Ectodermal cell (in vitro differentiated cells): ENCODE measurements at regions not wholly inside any gene's neighbourhood (a gene's known extent, or its start where the extent isn't known, plus 50 kb on each side); places are given as distances from the start of the nearest gene placed in this dataset.

Experiments
- H3K27ac ChIP-seq: 2 replicates; pipeline ENCODE4 v1.7.0; 2013; ENCODE audit warnings: mild to moderate bottlenecking, low read depth, low read length; ENCODE audit not compliant: insufficient read depth, poor library complexity, severe bottlenecking
- H3K27me3 ChIP-seq: 2 replicates; pipeline ENCODE4 v1.7.0; 2013; ENCODE audit warnings: mild to moderate bottlenecking, low read length; ENCODE audit not compliant: insufficient read depth, control insufficient read depth, poor library complexity, severe bottlenecking
- H3K36me3 ChIP-seq: one replicate; pipeline ENCODE4 v1.7.0; 2013; ENCODE audit warnings: low read length; ENCODE audit not compliant: control insufficient read depth, insufficient read depth
- H3K4me1 ChIP-seq: one replicate; pipeline ENCODE4 v1.7.0; 2013; ENCODE audit warnings: low read length; ENCODE audit not compliant: control insufficient read depth, insufficient read depth
- H3K4me3 ChIP-seq: 2 replicates; pipeline ENCODE4 v1.7.0; 2013; ENCODE audit warnings: low read depth, low read length, control low read depth; ENCODE audit not compliant: insufficient read depth
- H3K9me3 ChIP-seq: 2 replicates; pipeline ENCODE4 v1.7.0; 2013; ENCODE audit warnings: mild to moderate bottlenecking, low read length, moderate library complexity; ENCODE audit not compliant: control insufficient read depth
- WGBS, 2 experiments: methylation state at CpG; one replicate each; pipeline ENCODE4 v1.1.7; 2013; ENCODE audit warnings: missing lambda C conversion rate in 2 of 2; 5-methylcytosine and 5-hydroxymethylcytosine counted together

DNA sequence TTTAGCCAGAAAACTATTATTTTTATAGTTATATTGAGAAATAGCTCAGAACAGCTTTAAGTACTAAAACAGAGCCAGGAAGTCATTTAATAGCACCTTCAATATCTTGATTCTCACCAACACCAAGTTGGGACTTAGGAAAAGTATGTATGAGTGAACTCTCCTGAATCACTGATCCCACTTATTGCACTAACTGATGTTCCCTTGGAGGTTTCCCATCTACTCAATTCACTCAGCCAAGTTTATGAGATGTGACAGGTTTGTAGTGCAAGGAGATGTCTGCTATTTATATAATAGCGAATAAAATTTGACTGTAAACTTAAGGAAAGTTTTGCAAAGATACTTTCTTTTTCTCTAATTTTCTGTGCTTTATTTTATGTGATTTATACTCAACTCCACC, 1147.6 kb upstream of the PCDH20 start:
- Histone ChIP-seq H3K4me3 (no peak overlapping the region), H3K4me1 (no peaks in the 10 kb centered on the region), H3K27me3 (no peaks in the 10 kb centered on the region), H3K36me3 (no peaks in the 10 kb centered on the region), H3K27ac (no peak overlapping the region), H3K9me3 (no peaks in the 10 kb centered on the region)
- no CpG with 5 or more reads among the region's 1 CpG for WGBS, 2 experiments

DNA sequence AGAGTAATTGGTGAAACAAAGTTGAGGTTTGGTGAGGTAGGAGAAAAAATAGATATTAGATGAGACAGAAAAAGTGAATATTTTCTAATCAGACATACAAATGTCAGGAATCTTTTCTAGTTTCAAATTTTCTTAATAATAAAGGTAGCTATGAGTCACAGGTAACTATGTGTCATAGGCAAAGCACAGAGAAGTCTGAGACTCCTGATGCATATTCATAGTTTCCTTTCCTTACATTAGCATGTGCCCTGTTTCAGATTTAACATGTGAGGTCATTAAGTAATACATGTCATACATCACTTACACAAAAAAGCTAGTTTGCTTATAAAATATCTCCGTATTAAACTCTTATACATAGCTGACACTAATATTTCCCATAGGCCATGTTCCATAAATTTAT, 1141.3 kb upstream of the PCDH20 start:
- no peaks in the 10 kb centered on the region for H3K4me1 ChIP-seq
- no CpG with 5 or more reads among the region's 1 CpG for WGBS, 2 experiments

DNA sequence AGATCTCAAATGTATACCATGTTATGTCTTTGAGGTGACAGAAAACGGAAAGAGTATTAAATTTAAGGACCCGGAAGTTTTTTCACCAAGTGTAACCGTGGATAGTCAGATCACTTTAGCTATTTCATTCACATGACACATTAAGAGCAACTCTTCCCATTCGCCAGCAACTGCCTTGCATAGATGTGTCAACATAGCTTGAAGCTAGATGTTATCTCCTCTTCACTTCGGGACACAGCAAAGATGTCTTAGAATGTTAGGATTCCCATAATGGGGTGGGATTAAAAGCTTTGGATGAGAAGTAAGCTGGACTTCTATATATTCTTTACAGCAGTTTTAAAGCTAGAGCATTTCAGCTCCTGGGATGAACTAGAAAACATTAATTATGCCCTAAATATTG, 1135.9 kb upstream of the PCDH20 start:
- no peak overlapping the region for H3K27ac ChIP-seq
- no peaks in the 10 kb centered on the region for H3K9me3 ChIP-seq
- no peaks in the 10 kb centered on the region for H3K27me3 ChIP-seq
- 91 to 95% methylated on average over 5 of the region's 5 CpGs for WGBS, 2 experiments
- H3K36me3 ChIP-seq: no peaks in the 10 kb centered on the region
- no peak overlapping the region for H3K4me3 ChIP-seq
- no peaks in the 10 kb centered on the region for H3K4me1 ChIP-seq

More for the DNA sequence above, 1141.3 kb upstream of the PCDH20 start:
- Histone ChIP-seq H3K9me3 (no peaks in the 10 kb centered on the region), H3K27me3 (no peaks in the 10 kb centered on the region), H3K27ac (no peak overlapping the region), H3K4me3 (no peak overlapping the region), H3K36me3 (no peaks in the 10 kb centered on the region)

DNA sequence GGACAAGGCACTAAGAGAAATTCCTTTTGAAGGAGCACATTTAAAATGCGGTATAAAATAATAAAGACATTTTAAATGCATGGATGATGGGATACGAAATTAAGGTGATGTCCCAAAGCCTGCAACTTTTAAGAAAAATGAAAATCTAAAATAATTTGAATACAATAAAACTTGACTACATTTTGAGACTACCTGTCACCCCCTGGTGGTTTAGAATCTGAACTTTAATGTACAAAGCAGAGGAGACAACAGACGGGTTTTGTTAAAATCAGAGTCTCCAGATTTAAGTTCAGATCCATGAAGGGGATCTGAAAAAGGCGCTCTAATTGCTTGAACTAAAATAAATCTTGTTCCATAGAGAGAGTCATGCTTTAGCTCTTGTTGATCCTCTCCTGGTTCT, 1129.3 kb upstream of the PCDH20 start:
- WGBS, 2 experiments: 96 to 98% methylated on average over 2 to 4 of the region's 4 CpGs
- Histone ChIP-seq H3K4me1 (no peaks in the 10 kb centered on the region), H3K27ac (no peak overlapping the region), H3K36me3 (no peaks in the 10 kb centered on the region), H3K27me3 (no peaks in the 10 kb centered on the region), H3K4me3 (no peak overlapping the region), H3K9me3 (no peaks in the 10 kb centered on the region)

DNA sequence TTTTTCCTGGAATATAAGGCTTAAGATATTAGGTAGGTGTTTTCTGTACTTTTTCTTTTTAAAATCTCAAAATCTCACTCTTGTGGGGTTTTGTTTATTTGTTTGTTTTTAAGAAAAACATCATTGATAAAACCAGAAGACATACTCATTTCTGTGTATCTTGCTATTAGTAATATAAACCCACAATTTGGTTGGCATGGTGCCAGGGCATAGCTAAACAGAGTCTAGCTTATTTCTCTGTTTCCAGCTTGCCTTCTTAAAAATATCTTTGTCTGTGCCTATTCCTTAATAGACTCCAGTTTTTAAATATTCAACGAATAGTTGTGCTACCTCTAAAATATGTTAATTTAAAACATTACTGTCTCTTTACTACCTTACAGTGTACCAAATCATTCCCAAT, 1121.9 kb upstream of the PCDH20 start:
- no peak overlapping the region for H3K4me3 ChIP-seq
- H3K9me3 ChIP-seq: no peaks in the 10 kb centered on the region
- no peak overlapping the region for H3K27ac ChIP-seq
- H3K36me3 ChIP-seq: no peaks in the 10 kb centered on the region
- no peaks in the 10 kb centered on the region for H3K4me1 ChIP-seq
- 92% methylated on average over 1 of the region's 1 CpG; no CpG with 5 or more reads in 1 of the 2 experiments for WGBS, 2 experiments
- H3K27me3 ChIP-seq: no peaks in the 10 kb centered on the region

DNA sequence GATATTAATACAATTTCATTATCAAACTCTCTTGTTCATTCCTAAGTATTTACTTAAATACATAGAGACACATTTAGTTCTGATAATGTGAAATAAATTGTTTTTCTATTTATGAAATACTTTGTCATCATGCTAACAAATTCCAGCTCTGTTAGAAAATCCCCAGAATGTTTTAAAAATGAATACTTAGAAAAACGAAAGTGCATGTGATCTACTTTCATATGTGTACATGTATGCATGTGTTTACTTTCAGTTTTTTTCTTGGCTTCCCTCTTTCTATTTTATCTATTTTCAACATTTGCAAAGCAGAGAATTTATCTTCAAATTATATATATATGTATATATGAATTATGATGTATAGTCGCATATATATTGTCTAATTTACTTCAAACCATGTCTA, 1110.0 kb upstream of the PCDH20 start:
- Histone ChIP-seq H3K27ac (no peak overlapping the region), H3K4me3 (no peak overlapping the region), H3K9me3 (no peaks in the 10 kb centered on the region), H3K4me1 (no peaks in the 10 kb centered on the region), H3K27me3 (no peaks in the 10 kb centered on the region), H3K36me3 (no peaks in the 10 kb centered on the region)
- WGBS, 2 experiments: no CpG with 5 or more reads among the region's 2 CpGs

DNA sequence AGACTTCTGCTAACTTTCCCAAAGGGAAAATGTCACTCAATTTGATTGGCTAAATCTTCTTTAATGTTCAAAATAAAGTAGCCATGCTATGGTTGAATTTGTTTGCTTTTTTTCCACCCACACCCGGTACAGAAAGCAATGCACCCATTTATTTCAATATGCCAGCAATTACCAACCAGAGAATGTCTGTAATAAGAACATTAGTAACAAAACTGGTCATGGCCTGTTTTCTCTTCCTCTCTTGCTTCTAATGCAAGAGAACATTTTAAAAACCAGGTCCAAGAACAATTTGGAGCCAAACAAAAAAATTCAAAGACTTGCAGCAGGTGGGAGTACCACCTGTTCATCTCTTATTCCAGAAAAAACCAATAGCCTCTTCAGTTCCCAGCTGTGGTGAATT, 1108.8 kb upstream of the PCDH20 start:
- no peaks in the 10 kb centered on the region for H3K9me3 ChIP-seq
- no peak overlapping the region for H3K4me3 ChIP-seq
- no peaks in the 10 kb centered on the region for H3K36me3 ChIP-seq
- H3K4me1 ChIP-seq: no peaks in the 10 kb centered on the region
- no peak overlapping the region for H3K27ac ChIP-seq
- 79 to 89% methylated on average over 1 of the region's 1 CpG for WGBS, 2 experiments
- H3K27me3 ChIP-seq: no peaks in the 10 kb centered on the region

DNA sequence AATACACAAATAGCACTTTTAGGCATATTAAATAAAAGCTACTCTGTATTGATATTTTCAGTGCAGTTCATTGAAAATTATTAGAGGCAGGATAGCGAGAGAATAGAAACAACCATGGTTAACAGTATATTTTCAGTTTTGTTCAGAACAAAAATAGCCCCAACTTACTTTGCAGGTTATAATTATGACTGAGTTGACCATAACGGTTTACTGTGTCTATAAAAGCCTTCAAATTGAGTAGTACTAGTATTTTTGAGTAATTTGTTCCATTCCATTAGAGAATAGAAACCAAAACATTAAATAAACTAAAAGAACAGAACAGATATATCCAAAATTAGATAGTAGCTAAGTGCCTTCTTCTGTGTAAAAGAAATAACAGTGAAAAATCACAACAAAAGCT, 1108.4 kb upstream of the PCDH20 start:
- H3K27ac ChIP-seq: no peak overlapping the region
- H3K27me3 ChIP-seq: no peaks in the 10 kb centered on the region
- H3K4me3 ChIP-seq: no peak overlapping the region
- no peaks in the 10 kb centered on the region for H3K36me3 ChIP-seq
- H3K4me1 ChIP-seq: no peaks in the 10 kb centered on the region
- no peaks in the 10 kb centered on the region for H3K9me3 ChIP-seq
- WGBS, 2 experiments: 100% methylated on average over 1 of the region's 2 CpGs; no CpG with 5 or more reads in 1 of the 2 experiments

DNA sequence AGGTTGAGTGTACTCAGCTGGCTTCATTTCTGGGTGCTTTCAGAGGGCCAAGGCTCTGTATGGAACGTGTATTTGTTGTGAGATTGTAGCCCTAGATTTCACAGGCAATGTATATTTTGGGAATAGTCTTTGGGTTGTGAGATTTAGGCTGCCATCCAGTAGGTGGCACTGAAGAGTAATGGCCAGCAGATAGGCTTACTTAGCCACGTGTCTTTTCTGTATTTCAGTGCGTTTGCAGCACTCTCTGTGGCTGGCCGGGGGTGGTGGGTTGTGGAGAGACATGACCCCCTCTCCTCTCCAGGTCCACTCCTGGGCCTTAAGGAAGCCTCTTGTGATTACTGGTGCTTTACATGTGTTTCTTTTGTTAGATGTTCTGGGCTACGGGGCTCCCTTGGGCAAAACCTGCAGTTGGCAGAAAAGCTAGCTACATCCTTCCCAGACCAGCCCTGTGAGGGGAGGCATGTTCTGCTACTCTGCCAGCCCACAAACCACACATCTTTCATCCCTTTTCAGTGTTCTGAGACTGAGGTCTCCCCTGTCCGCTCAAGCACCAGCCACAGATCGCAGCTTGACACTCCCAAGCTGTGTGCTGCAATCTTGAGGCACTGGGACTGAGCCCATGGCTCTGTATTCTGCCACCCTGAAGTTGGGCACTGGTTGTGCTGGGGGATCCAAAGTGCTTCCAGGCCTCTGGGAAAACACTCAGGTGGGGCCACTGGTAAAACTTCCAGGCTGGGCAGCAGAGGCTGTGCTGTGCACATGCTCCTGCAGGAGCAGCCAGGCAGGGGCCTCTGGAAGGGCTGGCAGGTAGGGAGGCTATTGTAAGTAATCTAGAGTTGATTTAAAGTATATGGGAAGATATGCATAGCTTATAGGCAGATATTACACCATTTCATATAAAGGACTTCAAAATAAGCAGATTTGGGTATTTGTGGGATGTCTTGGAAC, 1096.8 kb upstream of the PCDH20 start:
- Histone ChIP-seq H3K9me3 (no peaks in the 10 kb centered on the region), H3K4me1 (no peaks in the 10 kb centered on the region), H3K36me3 (no peaks in the 10 kb centered on the region), H3K27me3 (no peaks in the 10 kb centered on the region), H3K27ac (no peak overlapping the region), H3K4me3 (no peak overlapping the region)
- 62 to 64% methylated on average over 7 of the region's 7 CpGs for WGBS, 2 experiments

DNA sequence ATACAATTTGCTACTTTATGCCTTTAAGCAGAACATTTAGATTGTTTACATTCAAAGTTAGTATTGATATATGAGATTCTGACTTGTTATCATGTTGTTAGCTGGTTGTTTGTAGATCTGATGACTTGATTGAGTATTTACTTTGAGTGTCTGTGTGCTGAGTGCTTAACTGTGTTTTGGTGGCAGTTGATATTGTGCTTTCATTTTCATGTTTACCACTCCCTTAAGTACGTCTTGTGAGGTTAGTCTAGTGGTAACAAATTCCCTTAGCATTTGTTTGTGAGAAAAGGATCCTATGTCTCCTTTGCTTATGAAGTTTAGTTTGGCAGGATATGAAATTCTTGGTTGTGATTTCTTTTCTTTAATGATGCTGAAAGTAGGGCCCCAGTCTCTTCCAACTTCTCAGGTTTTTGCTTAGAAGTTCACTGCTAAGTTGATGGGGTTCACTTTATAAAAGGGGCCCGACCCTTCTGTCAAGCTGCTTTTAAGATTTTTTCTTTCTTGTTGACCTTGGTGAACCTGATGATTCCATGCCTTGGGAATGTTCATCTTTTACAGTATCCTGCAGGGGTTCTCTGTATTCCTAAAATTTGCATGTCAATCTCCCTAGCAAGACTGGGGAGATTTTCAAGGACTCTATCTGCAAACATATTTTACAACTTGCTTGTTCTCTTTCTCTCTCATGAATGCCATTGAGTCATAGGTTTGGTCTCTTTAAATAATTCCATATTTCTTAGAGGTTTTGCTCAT, 1095.4 kb upstream of the PCDH20 start:
- H3K27me3 ChIP-seq: no peaks in the 10 kb centered on the region
- no peaks in the 10 kb centered on the region for H3K36me3 ChIP-seq
- no peak overlapping the region for H3K4me3 ChIP-seq
- H3K4me1 ChIP-seq: no peaks in the 10 kb centered on the region
- no peaks in the 10 kb centered on the region for H3K9me3 ChIP-seq
- no peak overlapping the region for H3K27ac ChIP-seq
- WGBS, 2 experiments: 32 to 60% methylated on average over 2 of the region's 2 CpGs
